ENCODE measurements at regions not wholly inside any gene's neighbourhood (a gene's known extent, or its start where the extent isn't known, plus 50 kb on each side); places are given as distances from the start of the nearest gene placed in this dataset.
"Not testable (repeated sequence)": the region's sequence is repeated elsewhere in the genome, so short reads cannot be mapped to it uniquely, and the experiment has no call there.

- no peak for DNase-seq
These were observed 98.1 kb downstream of the NEDD1 start for GRCh38 chr12:97005174-97005573.

GRCh38 chr12:97005646-97006045 is 98.6 kb downstream of the NEDD1 start:
- no peak for DNase-seq

- DNase-seq: no peak
These were observed 99.5 kb downstream of the NEDD1 start for GRCh38 chr12:97006585-97006984.

DNA sequence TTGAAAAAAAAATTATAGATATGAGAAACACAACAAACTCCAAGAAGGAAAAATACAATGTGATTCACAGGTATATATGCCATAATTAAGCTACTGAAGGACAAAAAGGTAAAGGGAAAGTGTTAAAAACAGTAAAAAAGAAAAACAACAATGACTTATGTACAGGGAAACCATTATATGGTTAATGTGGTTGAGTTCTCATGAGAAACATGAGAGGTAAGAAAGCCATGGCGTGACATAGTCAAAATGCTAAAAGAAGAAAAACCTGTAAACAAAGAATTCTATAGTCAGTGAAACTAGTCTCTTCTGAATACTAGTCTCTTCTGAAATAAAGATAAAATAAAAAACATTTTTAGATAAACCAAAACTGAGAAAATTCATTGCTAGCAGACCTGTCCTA is 109.1 kb downstream of the NEDD1 start:
- no peak for DNase-seq

GRCh38 chr12:97017213-97017612 is 110.2 kb downstream of the NEDD1 start:
- no peak for DNase-seq

DNA sequence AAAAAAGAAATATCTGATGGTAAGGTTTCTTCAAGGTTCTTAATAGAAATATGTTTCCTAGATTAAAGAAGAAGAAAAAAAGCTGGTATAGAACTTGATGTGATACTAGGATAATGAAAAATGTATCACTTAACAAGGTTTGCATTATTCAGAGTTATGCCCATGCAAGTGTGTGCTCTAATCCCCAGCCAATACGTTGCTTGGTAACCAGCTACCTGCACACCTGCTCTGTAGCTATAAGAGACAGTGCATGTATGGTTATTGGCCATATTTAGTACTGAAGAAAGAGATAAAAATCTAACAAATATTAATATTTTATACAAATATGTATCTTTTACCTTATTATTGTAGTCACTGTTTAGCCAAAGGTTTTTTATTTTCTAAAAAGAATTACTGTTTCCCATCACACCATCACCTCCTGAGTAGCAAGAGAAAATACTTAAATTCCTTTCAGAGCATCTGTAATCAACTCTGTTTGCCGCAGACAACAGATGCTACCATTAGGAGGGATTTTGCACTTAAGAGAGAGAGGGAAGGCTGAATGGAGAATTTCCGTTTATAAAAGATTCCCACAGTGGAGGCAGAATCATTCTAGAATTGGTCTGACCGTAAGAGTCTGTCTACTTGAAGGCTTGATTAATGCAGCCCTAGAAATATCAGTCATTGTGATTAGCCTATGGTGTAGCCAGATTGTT is 115.6 kb downstream of the NEDD1 start:
- no peak for DNase-seq

- no peak for DNase-seq
These were observed 117.3 kb downstream of the NEDD1 start for GRCh38 chr12:97024393-97024792.

DNA sequence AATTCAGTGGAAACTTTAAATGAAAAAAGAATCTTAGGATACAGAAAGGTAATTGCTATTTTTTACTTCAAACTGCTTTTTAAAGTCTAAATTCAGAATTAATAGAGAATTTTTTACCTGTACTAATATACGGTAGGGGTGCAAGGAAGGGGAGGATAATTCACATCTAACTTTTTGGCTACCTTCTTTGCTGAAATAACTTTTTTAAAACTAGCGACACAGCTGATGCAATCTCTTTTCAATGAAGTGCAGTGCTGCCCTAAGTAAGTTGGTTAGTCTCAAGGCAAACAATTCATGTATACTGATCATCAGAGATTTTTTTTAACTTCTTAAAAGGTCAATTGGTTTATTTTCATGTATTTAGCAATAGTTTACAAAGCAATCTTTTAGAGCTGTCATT is 119.8 kb downstream of the NEDD1 start:
- DNase-seq: no peak

DNA sequence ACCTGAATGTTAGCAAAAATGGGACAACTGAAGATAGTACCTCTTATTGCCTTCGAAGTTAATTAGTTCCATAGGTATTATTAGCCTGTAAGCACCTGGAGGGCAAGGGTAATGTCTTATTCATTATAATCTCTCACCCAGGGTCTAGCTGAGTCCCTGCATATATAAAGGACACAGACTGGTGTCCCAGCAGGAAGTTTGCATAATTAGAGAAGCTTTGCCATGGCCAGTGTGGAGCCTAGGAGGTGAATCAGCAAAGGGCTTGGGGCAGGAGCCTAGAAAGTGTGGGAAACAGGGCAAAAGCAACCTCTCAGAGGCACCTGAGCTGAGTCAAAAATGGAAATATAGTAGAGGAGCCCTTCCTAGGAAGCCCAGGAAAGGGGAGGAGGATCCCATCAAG is 120.4 kb downstream of the NEDD1 start:
- DNase-seq: no peak

DNA sequence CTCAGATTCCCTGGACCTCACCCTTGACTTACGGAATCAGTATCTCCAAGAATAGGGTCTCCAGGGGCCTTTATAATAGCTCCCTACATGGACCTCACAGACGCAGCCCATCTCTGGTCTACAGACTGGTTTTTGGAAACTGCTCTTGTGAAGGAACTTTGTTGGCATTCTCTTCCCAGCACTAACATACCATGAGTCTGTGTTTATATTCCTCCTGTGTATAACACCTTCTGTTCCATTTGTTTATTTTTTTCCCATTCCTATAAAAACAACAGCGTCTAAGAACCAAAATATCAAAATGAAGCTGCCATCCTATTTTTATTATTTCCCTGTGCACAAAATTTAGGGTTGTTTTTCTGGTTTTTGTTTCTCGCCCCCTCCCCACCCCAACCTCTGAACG is 131.1 kb downstream of the NEDD1 start:
- DNase-seq: no peak

DNA sequence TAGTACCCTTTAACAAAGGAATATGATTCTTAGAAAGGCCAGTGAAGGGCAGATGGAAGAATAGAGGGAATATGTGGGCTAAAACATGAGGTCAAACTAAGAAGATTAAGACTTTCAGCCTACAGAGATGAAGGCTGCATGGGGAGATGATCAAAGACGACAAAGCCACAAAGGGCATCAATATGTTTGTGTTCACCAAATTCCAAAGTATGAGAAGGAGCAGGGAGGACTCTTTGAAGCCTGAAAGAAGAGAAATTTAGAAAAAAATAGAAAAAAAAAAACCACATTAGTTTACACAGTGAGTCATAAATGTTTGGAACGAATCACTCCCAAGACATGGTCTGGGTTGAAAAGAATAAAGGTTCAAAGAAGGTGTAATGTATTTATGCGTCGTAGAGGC is 131.8 kb downstream of the NEDD1 start:
- no peak for DNase-seq

- no peak for DNase-seq
These were observed 139.8 kb downstream of the NEDD1 start for GRCh38 chr12:97046901-97047300.

- no peak for DNase-seq
These were observed 140.3 kb downstream of the NEDD1 start for GRCh38 chr12:97047361-97047760.

DNA sequence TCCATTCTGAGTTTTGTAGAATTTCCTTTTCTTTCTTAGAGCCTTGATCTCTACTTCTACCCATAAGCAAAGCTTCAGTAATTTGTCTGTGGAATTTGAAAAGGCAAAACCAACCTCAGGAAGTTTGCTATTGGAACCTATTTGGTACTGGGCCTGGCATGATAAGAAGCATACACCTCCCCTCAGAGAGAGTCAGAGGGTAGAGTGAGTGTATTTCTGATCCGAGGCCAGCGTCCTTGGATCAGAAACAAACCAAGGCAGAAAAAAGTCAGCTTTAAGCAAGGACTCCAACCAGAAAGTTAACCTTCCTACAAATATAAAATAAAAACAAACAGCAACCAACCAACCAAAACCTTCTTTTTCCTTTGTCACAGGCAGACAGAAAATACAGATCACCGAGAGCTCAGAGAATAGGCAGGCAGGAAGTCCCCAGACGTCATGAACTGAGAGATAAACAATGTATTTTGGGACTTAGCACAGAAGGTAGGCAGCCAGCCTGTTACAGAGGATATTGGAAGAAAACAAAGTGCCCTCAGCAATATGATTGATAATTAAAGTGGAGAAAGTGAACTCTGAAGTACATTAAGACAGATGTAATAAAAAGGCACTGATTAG is 141.5 kb downstream of the NEDD1 start:
- DNase-seq: no peak

GRCh38 chr12:97050509-97050908 is 143.5 kb downstream of the NEDD1 start:
- DNase-seq: no peak

DNA sequence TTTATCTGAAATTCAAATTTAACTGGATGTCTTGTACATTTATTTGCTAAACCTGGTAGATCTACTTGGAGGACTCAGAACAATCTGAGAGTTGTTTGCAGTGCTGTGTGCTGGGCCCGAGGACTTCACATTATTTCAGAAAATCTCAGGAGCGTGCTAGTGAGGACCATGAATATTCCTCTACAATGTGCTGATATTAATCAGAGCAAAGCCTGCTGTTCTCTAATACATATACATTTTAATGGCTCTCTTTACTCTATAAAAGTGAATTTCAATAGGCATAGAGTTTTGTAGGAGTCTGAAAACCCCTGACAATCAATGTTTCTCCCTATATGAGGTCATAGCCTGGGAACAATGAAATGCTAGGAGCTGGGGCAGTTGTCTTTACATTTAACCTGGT is 144.3 kb downstream of the NEDD1 start:
- no peak for DNase-seq

DNA sequence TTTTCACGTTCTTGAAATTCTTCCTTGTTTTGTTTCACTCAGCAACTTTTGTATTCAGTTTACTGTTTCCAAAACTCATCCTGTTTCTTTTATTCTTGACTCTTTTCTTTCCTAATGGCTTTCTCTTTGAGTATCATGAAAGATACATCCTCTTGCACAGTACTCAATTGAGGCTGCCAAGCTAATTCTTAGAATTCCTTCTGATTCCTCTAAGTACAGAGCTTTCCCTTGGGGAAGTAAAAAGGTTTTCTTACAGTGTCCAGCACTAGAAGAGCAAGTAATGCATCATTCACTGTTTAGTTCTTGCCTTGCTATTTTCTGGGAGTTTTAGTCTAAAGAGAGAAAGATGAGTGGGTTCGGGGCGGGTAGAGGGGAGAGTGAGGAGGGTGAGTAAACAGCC is 154.1 kb downstream of the NEDD1 start:
- no peak for DNase-seq

DNA sequence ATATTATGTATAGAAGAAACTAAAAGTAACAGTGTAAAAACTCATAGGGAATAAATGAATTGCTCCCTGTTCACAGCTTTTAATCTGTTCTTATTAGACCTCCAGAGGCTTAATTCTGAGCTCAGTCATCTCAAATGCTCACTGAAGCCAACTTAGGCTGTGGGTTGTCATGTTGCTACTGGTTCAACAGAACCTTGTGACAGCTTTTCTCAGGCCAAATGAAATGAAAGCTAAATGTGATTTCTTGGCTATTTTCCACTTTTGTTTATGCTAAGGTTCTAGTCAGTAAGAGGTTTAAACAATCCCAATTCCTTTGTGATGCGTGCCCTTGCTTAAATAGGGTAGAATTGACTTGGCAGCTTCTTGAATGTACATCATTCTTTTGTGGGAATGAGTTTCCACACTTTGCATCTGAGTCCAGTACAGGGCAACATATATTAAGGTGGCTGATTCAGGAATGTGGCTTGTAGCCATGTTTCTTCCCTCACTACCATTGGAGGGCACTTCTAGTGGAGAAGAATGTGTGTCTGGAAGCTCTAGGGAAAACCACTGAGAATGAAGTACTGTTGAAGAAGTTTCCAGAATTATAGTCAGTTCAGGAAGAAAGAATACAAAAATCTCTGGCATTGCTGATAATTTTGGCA is 156.4 kb downstream of the NEDD1 start:
- no peak for DNase-seq

GRCh38 chr12:97075161-97075933 is 168.3 kb downstream of the NEDD1 start:
- no peak for DNase-seq

DNA sequence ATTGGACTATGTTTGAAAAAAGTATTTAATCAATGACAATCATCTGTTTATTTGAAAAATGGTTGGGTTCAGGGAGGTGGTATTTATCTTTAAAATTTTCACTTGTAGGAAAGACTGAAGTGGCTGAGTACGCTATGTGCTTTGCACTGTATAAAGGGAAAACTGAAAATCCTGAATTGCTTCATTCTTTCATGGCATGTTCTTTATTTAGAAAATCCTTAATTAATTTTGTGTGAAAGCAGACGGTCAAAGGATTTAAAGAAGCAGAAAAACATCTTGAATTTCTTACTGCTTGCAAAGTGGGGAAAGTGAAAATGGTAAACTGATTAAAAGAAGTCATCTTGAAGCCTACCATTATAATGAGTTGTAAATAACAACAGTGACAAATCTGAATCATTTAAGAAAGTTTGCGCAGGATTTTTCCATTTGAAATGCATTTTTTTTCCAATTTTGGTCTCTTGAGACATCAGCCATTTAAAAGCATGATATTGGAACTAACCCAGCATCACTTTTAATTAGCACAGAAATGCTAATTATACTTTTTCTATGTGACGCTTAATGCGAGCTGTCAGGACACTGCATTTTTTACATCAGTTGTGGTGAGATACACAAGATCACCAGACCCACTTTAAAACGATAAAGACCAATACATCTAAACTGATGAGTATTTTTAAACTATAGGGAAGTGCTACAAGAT is 169.0 kb downstream of the NEDD1 start:
- DNase-seq: no peak

DNA sequence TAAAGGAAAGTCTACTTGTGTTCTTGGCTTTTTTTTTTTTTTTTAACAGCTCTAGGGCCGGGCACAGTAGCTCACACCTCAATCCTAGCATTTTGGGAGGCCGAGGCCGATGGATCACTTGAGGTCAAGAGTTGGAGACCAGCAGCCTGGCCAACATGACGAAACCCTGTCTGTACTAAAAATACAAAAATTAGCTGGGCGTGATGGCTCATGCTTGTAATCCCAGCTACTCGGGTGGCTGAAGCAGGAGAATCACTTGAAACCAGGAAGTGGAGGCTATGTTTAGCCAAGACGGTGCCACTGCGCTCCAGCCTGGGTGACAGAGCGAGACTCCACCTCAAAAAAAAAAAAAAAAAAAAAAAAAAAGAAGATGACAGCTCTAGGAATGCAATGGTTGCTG is 169.9 kb downstream of the NEDD1 start:
- not testable (repeated sequence) for DNase-seq

DNA sequence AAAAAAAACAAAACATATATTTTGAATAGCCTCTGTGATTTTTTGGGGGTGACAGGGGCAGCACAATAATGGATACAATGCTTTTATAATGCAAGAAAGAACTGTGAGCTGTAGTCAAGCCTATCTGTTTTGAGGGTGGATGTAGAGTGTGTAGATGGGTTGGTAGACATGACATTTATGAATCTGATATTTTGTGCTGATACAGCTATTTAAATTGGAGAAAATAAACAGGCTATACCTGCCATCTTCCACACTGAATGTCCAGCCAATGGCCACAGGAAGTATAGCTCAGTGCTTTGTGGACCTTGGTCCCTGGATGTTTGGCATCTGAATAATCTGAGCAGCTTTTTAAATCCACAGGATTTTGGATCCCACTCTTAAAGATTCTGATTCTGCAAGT is 175.0 kb downstream of the NEDD1 start:
- DNase-seq: no peak

DNA sequence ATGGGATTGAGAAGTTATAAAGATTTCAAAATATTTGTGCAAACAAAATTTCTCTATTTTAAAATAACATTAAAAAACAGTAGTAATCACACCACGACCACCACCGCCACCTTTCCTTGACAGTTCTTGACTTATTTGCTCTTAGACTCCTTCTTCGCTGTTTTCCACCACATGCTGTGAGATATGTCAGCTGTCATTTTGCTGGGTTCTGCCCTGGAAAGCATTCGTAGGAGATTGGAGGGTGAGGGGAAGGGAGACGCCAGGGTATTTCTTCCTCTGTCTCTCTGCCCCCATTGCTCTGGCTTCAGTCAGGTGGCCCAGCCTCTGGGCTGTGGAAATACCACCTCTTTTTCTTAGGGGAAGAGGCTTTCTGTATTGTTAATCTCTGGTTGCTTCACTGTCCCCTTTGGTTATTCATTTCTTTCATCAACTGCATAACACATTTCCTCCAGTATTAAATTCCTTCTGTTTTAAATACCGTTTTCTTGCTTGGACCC is 186.2 kb downstream of the NEDD1 start:
- DNase-seq: no peak
